ENCODE measurements at regions not wholly inside any gene's neighbourhood (a gene's known extent, or its start where the extent isn't known, plus 50 kb on each side); places are given as distances from the start of the nearest gene placed in this dataset.
"Not testable (repeated sequence)": the region's sequence is repeated elsewhere in the genome, so short reads cannot be mapped to it uniquely, and the experiment has no call there.

- no peak for DNase-seq (ENCODE audit: low read depth in 4 of 4, low spot score in 3 of 4)
These were observed 596.5 kb downstream of the NXPH1 start for GRCh38 chr7:9029681-9030530.

- no peak for DNase-seq (ENCODE audit: low read depth in 4 of 4, low spot score in 3 of 4)
These were observed 597.6 kb downstream of the NXPH1 start for GRCh38 chr7:9030976-9031375.

- DNase-seq (ENCODE audit: low read depth in 4 of 4, low spot score in 3 of 4), result no peak
These were observed 598.0 kb downstream of the NXPH1 start for GRCh38 chr7:9031386-9031785.

GRCh38 chr7:9036080-9036479, 602.7 kb downstream of the NXPH1 start:
- DNase-seq (ENCODE audit: low read depth in 4 of 4, low spot score in 3 of 4), result no peak

- no peak for DNase-seq (ENCODE audit: low read depth in 4 of 4, low spot score in 3 of 4)
These were observed 637.9 kb downstream of the NXPH1 start for GRCh38 chr7:9071160-9071762.

GRCh38 chr7:9075774-9076173, 642.4 kb downstream of the NXPH1 start:
- not testable (repeated sequence) for DNase-seq (ENCODE audit: low read depth in 4 of 4, low spot score in 3 of 4)

- DNase-seq (ENCODE audit: low read depth in 4 of 4, low spot score in 3 of 4), result no peak
These were observed 648.8 kb downstream of the NXPH1 start for GRCh38 chr7:9082203-9082602.

GRCh38 chr7:9083837-9084236, 650.4 kb downstream of the NXPH1 start:
- DNase-seq (ENCODE audit: low read depth in 4 of 4, low spot score in 3 of 4), result no peak

GRCh38 chr7:9091282-9091681, 657.9 kb downstream of the NXPH1 start:
- DNase-seq (ENCODE audit: low read depth in 4 of 4, low spot score in 3 of 4), result no peak

- no peak for DNase-seq (ENCODE audit: low read depth in 4 of 4, low spot score in 3 of 4)
These were observed 664.2 kb downstream of the NXPH1 start for GRCh38 chr7:9097565-9098060.

- DNase-seq (ENCODE audit: low read depth in 4 of 4, low spot score in 3 of 4), result no peak
These were observed 666.9 kb downstream of the NXPH1 start for GRCh38 chr7:9100289-9100688.

GRCh38 chr7:9102846-9103245, 669.4 kb downstream of the NXPH1 start:
- no peak for DNase-seq (ENCODE audit: low read depth in 4 of 4, low spot score in 3 of 4)

GRCh38 chr7:9106747-9107146, 673.3 kb downstream of the NXPH1 start:
- DNase-seq (ENCODE audit: low read depth in 4 of 4, low spot score in 3 of 4), result no peak

GRCh38 chr7:9120331-9120730, 686.9 kb downstream of the NXPH1 start:
- no peak for DNase-seq (ENCODE audit: low read depth in 4 of 4, low spot score in 3 of 4)

GRCh38 chr7:9124320-9124719, 690.9 kb downstream of the NXPH1 start:
- DNase-seq (ENCODE audit: low read depth in 4 of 4, low spot score in 3 of 4), result no peak

GRCh38 chr7:9125246-9125645, 691.8 kb downstream of the NXPH1 start:
- DNase-seq (ENCODE audit: low read depth in 4 of 4, low spot score in 3 of 4), result no peak

GRCh38 chr7:9127901-9128300, 694.5 kb downstream of the NXPH1 start:
- DNase-seq (ENCODE audit: low read depth in 4 of 4, low spot score in 3 of 4), result no peak

GRCh38 chr7:9148687-9149086, 715.3 kb downstream of the NXPH1 start:
- no peak for DNase-seq (ENCODE audit: low read depth in 4 of 4, low spot score in 3 of 4)

GRCh38 chr7:9149499-9150082, 716.2 kb downstream of the NXPH1 start:
- no peak for DNase-seq (ENCODE audit: low read depth in 4 of 4, low spot score in 3 of 4)

- not testable (repeated sequence) for DNase-seq (ENCODE audit: low read depth in 4 of 4, low spot score in 3 of 4)
These were observed 730.3 kb downstream of the NXPH1 start for GRCh38 chr7:9163691-9164090.

- no peak for DNase-seq (ENCODE audit: low read depth in 4 of 4, low spot score in 3 of 4)
These were observed 742.5 kb downstream of the NXPH1 start for GRCh38 chr7:9175871-9176270.

GRCh38 chr7:9181356-9181755, 747.9 kb downstream of the NXPH1 start:
- DNase-seq (ENCODE audit: low read depth in 4 of 4, low spot score in 3 of 4), result no peak

All from right renal pelvis (tissue), 4 donors.